Chondrocyte (in vitro differentiated cells): ENCODE measurements at regions not wholly inside any gene's neighbourhood (a gene's known extent, or its start where the extent isn't known, plus 50 kb on each side); places are given as distances from the start of the nearest gene placed in this dataset.
"Not testable (repeated sequence)": the region's sequence is repeated elsewhere in the genome, so short reads cannot be mapped to it uniquely, and the experiment has no call there.

Experiments used
- DNase-seq: peaks from one replicate; pipeline ENCODE4 v3.0.0; 2021; ENCODE audit warnings: mixed read lengths, low spot score
- H3K27ac Mint-ChIP-seq: one replicate; pipeline ENCODE4 v1.8.0; 2021; ENCODE audit warnings: mild to moderate bottlenecking, moderate library complexity, mixed read lengths; ENCODE audit not compliant: unreplicated experiment
- H3K27me3 Mint-ChIP-seq: 2 replicates; pipeline ENCODE4 v1.8.0; 2021; ENCODE audit warnings: low read depth, mixed read lengths
- H3K36me3 Mint-ChIP-seq: 2 replicates; pipeline ENCODE4 v1.8.0; 2021; ENCODE audit warnings: low read depth, mixed read lengths
- H3K4me1 Mint-ChIP-seq: 2 replicates; pipeline ENCODE4 v1.8.0; 2021; ENCODE audit warnings: low read depth, mild to moderate bottlenecking, mixed read lengths
- H3K4me3 Mint-ChIP-seq: one replicate; pipeline ENCODE4 v1.8.0; 2021; ENCODE audit warnings: mild to moderate bottlenecking, moderate library complexity, mixed read lengths; ENCODE audit not compliant: unreplicated experiment
- H3K9me3 Mint-ChIP-seq: 2 replicates; pipeline ENCODE4 v1.8.0; 2021; ENCODE audit warnings: low read depth, mixed read lengths
- CTCF ChIP-seq: fragments of 200-600 bp; sonication (generic); IDR thresholded peaks from 2 replicates; pipeline ENCODE4 v1.5.0; 2021; ENCODE audit warnings: antibody characterized with exemption, mild to moderate bottlenecking, moderate library complexity

- Mint-ChIP-seq H3K36me3 (peaks cover 3% of the 10 kb centered on the region), H3K27me3 (no peaks in the 10 kb centered on the region), H3K9me3 (peaks cover 14% of the 10 kb centered on the region), H3K4me1 (peaks cover 52% of the 10 kb centered on the region), H3K27ac (no peak overlapping the region), H3K4me3 (no peak overlapping the region)
- no peak for TF ChIP-seq CTCF
- no peak for DNase-seq
Measured at GRCh38 chr2:217353591-217353990, 493.7 kb upstream of the TNP1 start.

- H3K27me3 Mint-ChIP-seq, result no peaks in the 10 kb centered on the region
- no peak for TF ChIP-seq CTCF
- no peak overlapping the region for H3K27ac Mint-ChIP-seq
- peaks cover 29% of the 10 kb centered on the region for H3K4me1 Mint-ChIP-seq
- H3K9me3 Mint-ChIP-seq, result peaks cover 31% of the 10 kb centered on the region
- peaks cover 4% of the 10 kb centered on the region for H3K36me3 Mint-ChIP-seq
- no peak for DNase-seq
- H3K4me3 Mint-ChIP-seq, result no peak overlapping the region
Measured at GRCh38 chr2:217351378-217351777, 491.5 kb upstream of the TNP1 start.

- no peak for TF ChIP-seq CTCF
- Mint-ChIP-seq H3K27me3 (no peaks in the 10 kb centered on the region), H3K27ac (no peak overlapping the region), H3K9me3 (peaks cover 32% of the 10 kb centered on the region), H3K4me3 (no peak overlapping the region), H3K4me1 (peaks cover 8% of the 10 kb centered on the region), H3K36me3 (peaks cover 6% of the 10 kb centered on the region)
- no peak for DNase-seq
Measured at GRCh38 chr2:217349251-217349650, 489.4 kb upstream of the TNP1 start.

GRCh38 chr2:217347630-217348029 is 487.8 kb upstream of the TNP1 start:
- H3K36me3 Mint-ChIP-seq, H3K27ac Mint-ChIP-seq, DNase-seq, H3K4me3 Mint-ChIP-seq, H3K4me1 Mint-ChIP-seq, H3K27me3 Mint-ChIP-seq: not testable (repeated sequence)
- peaks cover 32% of the 10 kb centered on the region for H3K9me3 Mint-ChIP-seq

GRCh38 chr2:217346043-217346442 is 486.2 kb upstream of the TNP1 start:
- H3K9me3 Mint-ChIP-seq, result peaks cover 32% of the 10 kb centered on the region
- H3K36me3 Mint-ChIP-seq, H3K4me3 Mint-ChIP-seq, DNase-seq, H3K27ac Mint-ChIP-seq, H3K27me3 Mint-ChIP-seq, H3K4me1 Mint-ChIP-seq: not testable (repeated sequence)

GRCh38 chr2:217340899-217341298 is 481.0 kb upstream of the TNP1 start:
- Mint-ChIP-seq H3K4me1 (peaks cover 28% of the 10 kb centered on the region), H3K27ac (no peak overlapping the region), H3K27me3 (no peaks in the 10 kb centered on the region), H3K36me3 (no peaks in the 10 kb centered on the region), H3K9me3 (no peaks in the 10 kb centered on the region), H3K4me3 (no peak overlapping the region)
- DNase-seq, result no peak
- no peak for TF ChIP-seq CTCF
